OCI-LY7 (cell line): ENCODE measurements at regions not wholly inside any gene's neighbourhood (a gene's known extent, or its start where the extent isn't known, plus 50 kb on each side); places are given as distances from the start of the nearest gene placed in this dataset.

Source experiments
- BruUV-seq: library from RNA; stranded (reverse); fragments of 400-500 nt; replicated peaks from 2 replicates; lab custom pipeline; 2021; lab: Mats Ljungman, UMichigan
- CTCF ChIA-PET: fragments of 300-600 bp; sonication (Branson Sonifier 250); formaldehyde crosslinking; loops from one replicate; lab custom pipeline; 2022; ENCODE audit warnings: antibody characterized with exemption; ENCODE audit not compliant: unreplicated experiment; lab: Charles Lee
- POLR2A ChIA-PET: fragments of 300-600 bp; sonication (Branson Sonifier 250); formaldehyde crosslinking; loops from one replicate; lab custom pipeline; 2022; ENCODE audit warnings: antibody characterized with exemption; lab: Charles Lee
- DNase-seq: peaks from one replicate; pipeline ENCODE4 v3.0.0-alpha.2; 2015; ENCODE audit warnings: low spot score
- H2AFZ ChIP-seq: fragments of 200-600 bp; sonication (generic), shearing (Covaris generic); 2 replicates; pipeline ENCODE4 v1.6.1; 2014; ENCODE audit warnings: mild to moderate bottlenecking, antibody characterized with exemption, low read length, moderate library complexity
- H3K27ac ChIP-seq: fragments of 200-600 bp; sonication (generic); 2 replicates; pipeline ENCODE4 v1.5.1; 2014; ENCODE audit warnings: mixed run types, low read depth, mild to moderate bottlenecking, moderate library complexity, low read length, inconsistent platforms; ENCODE audit not compliant: poor library complexity, severe bottlenecking
- H3K36me3 ChIP-seq: fragments of 200-600 bp; sonication (generic); 2 replicates; pipeline ENCODE4 v1.6.1; 2014; ENCODE audit warnings: mild to moderate bottlenecking, antibody characterized with exemption, low read length, moderate library complexity, mixed read lengths; ENCODE audit not compliant: insufficient read depth
- H3K4me1 ChIP-seq: fragments of 200-600 bp; sonication (generic); 2 replicates; pipeline ENCODE4 v1.5.1; 2014; ENCODE audit warnings: mild to moderate bottlenecking, low read length; ENCODE audit not compliant: insufficient read depth, poor library complexity, severe bottlenecking
- H3K4me2 ChIP-seq: fragments of 200-600 bp; sonication (generic); 2 replicates; pipeline ENCODE4 v1.6.1; 2014; ENCODE audit warnings: mild to moderate bottlenecking, low read length
- H3K4me3 ChIP-seq: fragments of 200-600 bp; sonication (generic); 2 replicates; pipeline ENCODE4 v1.5.1; 2014; ENCODE audit warnings: mild to moderate bottlenecking, low read depth, low read length; ENCODE audit not compliant: poor library complexity, severe bottlenecking
- H3K79me2 ChIP-seq: fragments of 200-600 bp; sonication (generic); 2 replicates; pipeline ENCODE4 v1.6.1; 2016; ENCODE audit warnings: low read depth, mild to moderate bottlenecking, low read length, moderate library complexity, mixed read lengths; ENCODE audit not compliant: insufficient read depth
- H3K9me2 ChIP-seq: fragments of 200-600 bp; sonication (generic); 2 replicates; pipeline ENCODE4 v1.6.1; 2016; ENCODE audit warnings: mild to moderate bottlenecking, low read length, mixed read lengths; ENCODE audit not compliant: insufficient read depth
- H3K9me3 ChIP-seq: fragments of 200-600 bp; sonication (generic); 2 replicates; pipeline ENCODE4 v1.6.1; 2014; ENCODE audit warnings: mild to moderate bottlenecking, mixed run types, low read length, mixed read lengths
- H4K20me1 ChIP-seq: fragments of 200-600 bp; sonication (generic); 2 replicates; pipeline ENCODE4 v1.6.1; 2014; ENCODE audit warnings: mild to moderate bottlenecking, antibody characterized with exemption, low read length, moderate library complexity, mixed read lengths; ENCODE audit not compliant: insufficient read depth
- CTCF ChIP-seq: fragments of 200-600 bp; sonication (generic); conservative IDR thresholded peaks from 2 replicates; pipeline ENCODE4 v1.5.1; 2014; ENCODE audit warnings: mild to moderate bottlenecking, antibody characterized with exemption, low read length, moderate library complexity, mixed read lengths
- EZH2phosphoT487 ChIP-seq: fragments of 200-600 bp; sonication (generic); IDR thresholded peaks from 2 replicates; pipeline ENCODE4 v1.6.1; 2018; ENCODE audit warnings: low read depth, borderline replicate concordance, mild to moderate bottlenecking, mixed run types, antibody characterized with exemption, low read length, moderate library complexity, mixed read lengths
- intact Hi-C: fragments of 100-400 bp; cut with micrococcal nuclease; formaldehyde crosslinking; loops from one replicate; pipeline ENCODE4 v1.10.0; 2022; ENCODE audit not compliant: unreplicated experiment

- POLR2A ChIA-PET = no interaction called here
- no peak for TF ChIP-seq CTCF
- no peak for TF ChIP-seq EZH2phosphoT487
- Histone ChIP-seq H3K36me3 (no peaks in the 10 kb centered on the region), H4K20me1 (no peaks in the 10 kb centered on the region), H3K9me2 (no peaks in the 10 kb centered on the region), H3K4me2 (no peak overlapping the region), H3K9me3 (no peaks in the 10 kb centered on the region), H2AFZ (no peak overlapping the region), H3K4me1 (no peaks in the 10 kb centered on the region), H3K27ac (no peak overlapping the region), H3K79me2 (no peaks in the 10 kb centered on the region), H3K4me3 (no peak overlapping the region)
- CTCF ChIA-PET = no interaction called here
- DNase-seq = no peak
- no TSS peak for BruUV-seq
- intact Hi-C loops = no loop called here
Measured at GRCh38 chr17:71003736-71004135, 834.4 kb downstream of the KCNJ2 start.

GRCh38 chr17:71004413-71004812 is 835.1 kb downstream of the KCNJ2 start:
- ChIA-PET CTCF (no interaction called here), POLR2A (no interaction called here)
- DNase-seq = no peak
- H4K20me1 ChIP-seq = no peaks in the 10 kb centered on the region
- H3K9me3 ChIP-seq = no peaks in the 10 kb centered on the region
- no peak for TF ChIP-seq CTCF
- no peak for TF ChIP-seq EZH2phosphoT487
- H3K79me2 ChIP-seq = no peaks in the 10 kb centered on the region
- BruUV-seq = no TSS peak
- H3K4me3 ChIP-seq = no peak overlapping the region
- no peaks in the 10 kb centered on the region for H3K4me1 ChIP-seq
- H2AFZ ChIP-seq = no peak overlapping the region
- no peak overlapping the region for H3K4me2 ChIP-seq
- no peaks in the 10 kb centered on the region for H3K9me2 ChIP-seq
- no peaks in the 10 kb centered on the region for H3K36me3 ChIP-seq
- intact Hi-C loops = no loop called here
- H3K27ac ChIP-seq = no peak overlapping the region

- H2AFZ ChIP-seq = no peak overlapping the region
- no peaks in the 10 kb centered on the region for H3K36me3 ChIP-seq
- no peak overlapping the region for H3K4me3 ChIP-seq
- no peaks in the 10 kb centered on the region for H3K9me3 ChIP-seq
- no peaks in the 10 kb centered on the region for H4K20me1 ChIP-seq
- no TSS peak for BruUV-seq
- POLR2A ChIA-PET = interaction anchor here (0.7 kb wide), 1 partner anchor 1861 kb away, joined by 4 read pairs; no protein-coding TSS in a partner anchor
- DNase-seq = no peak
- no peaks in the 10 kb centered on the region for H3K9me2 ChIP-seq
- CTCF ChIA-PET = no interaction called here
- TF ChIP-seq EZH2phosphoT487 = no peak
- no peak for TF ChIP-seq CTCF
- no peaks in the 10 kb centered on the region for H3K79me2 ChIP-seq
- no peaks in the 10 kb centered on the region for H3K4me1 ChIP-seq
- no peak overlapping the region for H3K4me2 ChIP-seq
- no peak overlapping the region for H3K27ac ChIP-seq
- intact Hi-C loops = no loop called here
Measured at GRCh38 chr17:71011391-71011790, 842.1 kb downstream of the KCNJ2 start.
